ENCODE measurements at regions not wholly inside any gene's neighbourhood (a gene's known extent, or its start where the extent isn't known, plus 50 kb on each side); places are given as distances from the start of the nearest gene placed in this dataset.

DNA sequence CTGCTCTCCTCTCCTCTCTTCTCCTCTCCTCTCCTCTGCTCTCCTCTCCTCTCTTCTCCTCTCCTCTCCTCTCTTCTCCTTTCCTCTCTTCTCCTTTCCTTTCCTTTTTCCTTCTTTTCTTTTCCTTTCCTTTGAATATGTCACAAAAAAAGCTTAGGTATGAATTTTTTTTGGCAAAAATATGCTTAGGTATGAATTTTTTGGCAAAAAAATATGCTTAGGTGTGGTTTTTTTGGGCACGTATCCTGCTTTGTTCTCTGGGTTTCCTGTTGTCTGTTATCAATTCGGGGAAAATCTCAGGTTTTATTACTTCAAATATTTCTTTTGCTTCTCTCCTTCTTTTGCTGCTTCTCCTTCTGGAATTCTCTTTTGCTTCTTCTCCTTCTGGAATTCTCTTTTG, 155.5 kb upstream of the PMEPA1 start:
- Histone ChIP-seq H3K79me2 (ENCODE audit: low read length) (no peaks in the 10 kb centered on the region), H4K20me1 (ENCODE audit: low read length) (no peaks in the 10 kb centered on the region), H3F3A (ENCODE audit: low read length, unreplicated experiment) (no peaks in the 10 kb centered on the region), H3K4me2 (ENCODE audit: low read length) (no peak overlapping the region), H3K9me3 (ENCODE audit: low read length) (no peaks in the 10 kb centered on the region), H3K4me3 (ENCODE audit: low read length) (no peak overlapping the region), H3K9ac (ENCODE audit: low read length) (no peak overlapping the region), H2AFZ (ENCODE audit: low read length) (no peak overlapping the region), H3K27me3 (ENCODE audit: low read length) (no peaks in the 10 kb centered on the region; the same call in 1 of the 2 replicates), H3K27ac (ENCODE audit: low read length) (no peak overlapping the region), H3K9me2 (replicated peaks; ENCODE audit: low read length) (no peaks in the 10 kb centered on the region), H3K4me1 (ENCODE audit: insufficient read depth, low read length) (no peaks in the 10 kb centered on the region), H3K36me3 (ENCODE audit: low read depth, low read length) (no peaks in the 10 kb centered on the region)
- POLR2A ChIA-PET (ENCODE audit: unreplicated experiment) = no interaction called here
- TF ChIP-seq EZH2 (IDR thresholded peaks at IDR 0.05; ENCODE audit: low read length, unreplicated experiment) (no peak), CTCF (conservative IDR thresholded peaks at IDR 0.05; ENCODE audit: low read depth, low read length) (no peak), EZH2phosphoT487 (IDR thresholded peaks at IDR 0.05; ENCODE audit: borderline replicate concordance, low read length) (no peak)
- intact Hi-C loops (cut with micrococcal nuclease) = no loop called here
- ATAC-seq (no peak), DNase-seq (no peak)
- no TSS peak for BruUV-seq (replicated peaks)
- CTCF ChIA-PET = no interaction called here

DNA sequence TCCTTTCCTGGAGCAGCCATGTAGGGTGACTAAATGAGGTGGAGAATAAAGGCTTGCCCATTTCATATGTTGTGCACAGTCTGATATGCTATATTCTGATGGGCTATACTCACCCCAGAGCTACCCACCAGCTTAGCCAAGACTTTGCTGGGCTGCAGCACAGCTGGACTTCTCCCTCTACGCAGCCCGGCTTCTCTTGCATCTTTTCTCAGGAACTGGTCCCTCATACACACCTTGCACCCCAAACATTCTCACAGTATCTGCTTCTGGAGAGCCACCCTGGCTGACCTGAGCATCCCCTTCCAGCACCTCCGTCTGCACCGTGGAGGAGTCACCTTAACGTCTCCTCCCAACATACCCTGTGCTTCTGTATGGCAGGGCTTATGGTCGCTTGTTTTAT, 150.8 kb upstream of the PMEPA1 start:
- ChIA-PET CTCF (no interaction called here), POLR2A (ENCODE audit: unreplicated experiment) (no interaction called here)
- no peak overlapping the region for H3K4me2 ChIP-seq (ENCODE audit: low read length)
- H3K9me2 ChIP-seq (replicated peaks; ENCODE audit: low read length) = no peaks in the 10 kb centered on the region
- no peaks in the 10 kb centered on the region for H4K20me1 ChIP-seq (ENCODE audit: low read length)
- DNase-seq = no peak
- H3K9ac ChIP-seq (ENCODE audit: low read length) = no peak overlapping the region
- H3K27me3 ChIP-seq (ENCODE audit: low read length) = no peaks in the 10 kb centered on the region
- H3K4me3 ChIP-seq (ENCODE audit: low read length) = no peak overlapping the region
- H3K4me1 ChIP-seq (ENCODE audit: insufficient read depth, low read length) = peaks cover 25% of the 10 kb centered on the region
- no peak overlapping the region for H2AFZ ChIP-seq (ENCODE audit: low read length)
- H3K27ac ChIP-seq (ENCODE audit: low read length) = no peak overlapping the region
- H3K36me3 ChIP-seq (ENCODE audit: low read depth, low read length) = no peaks in the 10 kb centered on the region
- H3K79me2 ChIP-seq (ENCODE audit: low read length) = no peaks in the 10 kb centered on the region
- H3K9me3 ChIP-seq (ENCODE audit: low read length) = no peaks in the 10 kb centered on the region
- no TSS peak for BruUV-seq (replicated peaks)
- H3F3A ChIP-seq (ENCODE audit: low read length, unreplicated experiment) = no peaks in the 10 kb centered on the region
- TF ChIP-seq CTCF (conservative IDR thresholded peaks at IDR 0.05; ENCODE audit: low read depth, low read length) (no peak), EZH2phosphoT487 (IDR thresholded peaks at IDR 0.05; ENCODE audit: borderline replicate concordance, low read length) (no peak), EZH2 (IDR thresholded peaks at IDR 0.05; ENCODE audit: low read length, unreplicated experiment) (no peak)
- no peak for ATAC-seq
- intact Hi-C loops (cut with micrococcal nuclease) = no loop called here

DNA sequence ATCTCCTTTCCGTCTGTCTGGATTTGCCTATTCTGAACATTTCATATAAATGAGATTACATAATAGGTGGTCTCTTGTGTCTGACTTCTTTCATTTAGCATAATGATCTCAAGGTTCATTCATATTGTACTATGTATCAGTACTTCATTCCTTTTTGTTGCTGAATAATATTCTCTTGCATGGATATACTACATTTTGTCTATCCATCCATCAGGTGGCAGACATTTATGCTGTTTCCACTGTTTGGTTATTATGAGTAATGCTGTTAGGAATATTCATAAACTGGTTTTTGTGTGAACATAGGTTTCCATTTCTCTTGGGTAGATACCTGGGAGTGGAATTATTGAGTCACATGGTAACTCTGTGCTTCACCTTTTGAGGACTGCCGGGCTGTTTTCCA, 148.2 kb upstream of the PMEPA1 start:
- CTCF ChIA-PET = no interaction called here
- Histone ChIP-seq H3K4me3 (ENCODE audit: low read length) (no peak overlapping the region), H2AFZ (ENCODE audit: low read length) (no peak overlapping the region), H3F3A (ENCODE audit: low read length, unreplicated experiment) (no peaks in the 10 kb centered on the region), H3K4me1 (ENCODE audit: insufficient read depth, low read length) (peaks cover 25% of the 10 kb centered on the region), H4K20me1 (ENCODE audit: low read length) (no peaks in the 10 kb centered on the region), H3K9ac (ENCODE audit: low read length) (no peak overlapping the region), H3K9me2 (replicated peaks; ENCODE audit: low read length) (no peaks in the 10 kb centered on the region), H3K27ac (ENCODE audit: low read length) (peak overlapping the region; percentile 56; the same call in 1 of the 2 replicates), H3K9me3 (ENCODE audit: low read length) (no peaks in the 10 kb centered on the region), H3K36me3 (ENCODE audit: low read depth, low read length) (no peaks in the 10 kb centered on the region), H3K27me3 (ENCODE audit: low read length) (no peaks in the 10 kb centered on the region), H3K79me2 (ENCODE audit: low read length) (no peaks in the 10 kb centered on the region), H3K4me2 (ENCODE audit: low read length) (no peak overlapping the region)
- intact Hi-C loops (cut with micrococcal nuclease) = loop anchor here (2.0 to 5.0 kb wide), 2 partner anchors 229 to 319 kb away; no protein-coding TSS in a partner anchor
- no peak for TF ChIP-seq EZH2 (IDR thresholded peaks at IDR 0.05; ENCODE audit: low read length, unreplicated experiment)
- no peak for TF ChIP-seq EZH2phosphoT487 (IDR thresholded peaks at IDR 0.05; ENCODE audit: borderline replicate concordance, low read length)
- TF ChIP-seq CTCF (conservative IDR thresholded peaks at IDR 0.05; ENCODE audit: low read depth, low read length) = peak; percentile 60
- ATAC-seq (peak; percentile 48), DNase-seq (peak; percentile 80)
- BruUV-seq (replicated peaks) = no TSS peak
- POLR2A ChIA-PET (ENCODE audit: unreplicated experiment) = no interaction called here
